H1 (cell line): ENCODE measurements at regions not wholly inside any gene's neighbourhood (a gene's known extent, or its start where the extent isn't known, plus 50 kb on each side); places are given as distances from the start of the nearest gene placed in this dataset.

Experiments used
- CTCF ChIA-PET: fragments of 300-600 bp; sonication (Branson Sonifier 250); formaldehyde crosslinking; loops from one replicate; lab custom pipeline; 2021; ENCODE audit not compliant: partially characterized antibody; lab: Charles Lee
- POLR2A ChIA-PET: fragments of 300-600 bp; sonication (Branson Sonifier 250); formaldehyde crosslinking; loops from one replicate; lab custom pipeline; 2021; ENCODE audit warnings: inconsistent platforms; ENCODE audit not compliant: partially characterized antibody; lab: Charles Lee
- DNase-seq, 2 experiments: peaks; one replicate each; pipeline versions ENCODE4 v3.0.0 to v3.0.0-alpha.2; 2010 to 2022; ENCODE audit warnings: low spot score in 2 of 2, low read depth in 1 of 2, mixed read lengths in 1 of 2
- FAIRE-seq: peaks from 2 replicates; lab custom pipeline; 2011; peaks lifted over from hg19 to GRCh38; lab: Jason Lieb, UNC
- H2AFZ ChIP-seq: 2 replicates; pipeline ENCODE4 v1.8.1; 2012; ENCODE audit warnings: low read length, inconsistent platforms
- H2AK5ac ChIP-seq: 2 replicates; pipeline ENCODE4 v1.6.1; 2013; ENCODE audit warnings: low read depth, low read length
- H2BK120ac ChIP-seq: replicated peaks from 2 replicates; pipeline ENCODE3; 2013; ENCODE audit warnings: low read depth, low read length, inconsistent platforms
- H2BK12ac ChIP-seq: 2 replicates; pipeline ENCODE4 v1.6.1; 2013; ENCODE audit warnings: low read depth, low read length
- H2BK15ac ChIP-seq: 2 replicates; pipeline ENCODE4 v1.6.1; 2013; ENCODE audit warnings: low read length
- H2BK20ac ChIP-seq: 2 replicates; pipeline ENCODE4 v1.6.1; 2013; ENCODE audit warnings: low read length
- H2BK5ac ChIP-seq: 2 replicates; pipeline ENCODE4 v1.6.1; 2013; ENCODE audit warnings: low read depth, low read length
- H3K14ac ChIP-seq: 2 replicates; pipeline ENCODE4 v1.6.1; 2013; ENCODE audit warnings: inconsistent platforms; ENCODE audit not compliant: insufficient read length
- H3K18ac ChIP-seq: 2 replicates; pipeline ENCODE4 v1.6.1; 2013; ENCODE audit warnings: low read length; ENCODE audit errors: extremely low read depth
- H3K23ac ChIP-seq: 2 replicates; pipeline ENCODE4 v1.6.1; 2013; ENCODE audit warnings: inconsistent platforms; ENCODE audit not compliant: insufficient read length
- H3K23me2 ChIP-seq: 2 replicates; pipeline ENCODE4 v1.6.1; 2013; ENCODE audit warnings: low read depth, low read length
- H3K27ac ChIP-seq: 2 replicates; pipeline ENCODE4 v1.6.1; 2011; ENCODE audit warnings: low read depth, low read length, inconsistent platforms
- H3K27me3 ChIP-seq, 4 experiments: replicated peaks in 1 of 4; 1 replicate in 1 of 4; 2 replicates in 3 of 4; pipeline versions ENCODE4 v1.6.1 to v1.8.1; 2011 to 2013; ENCODE audit warnings: low read length in 3 of 4, mild to moderate bottlenecking in 3 of 4, inconsistent platforms in 2 of 4, mixed read lengths in 2 of 4, moderate library complexity in 1 of 4; ENCODE audit not compliant: control insufficient read depth in 3 of 4, insufficient read depth in 3 of 4; ENCODE audit errors: extremely low read depth in 1 of 4
- H3K36me3 ChIP-seq, 4 experiments: 2 replicates each; pipeline versions ENCODE4 v1.6.1 to v1.8.1; 2011 to 2013; ENCODE audit warnings: mild to moderate bottlenecking in 4 of 4, low read length in 3 of 4, moderate library complexity in 2 of 4, control low read depth in 1 of 4, inconsistent platforms in 1 of 4; ENCODE audit not compliant: insufficient read depth in 4 of 4, control insufficient read depth in 2 of 4
- H3K4ac ChIP-seq: replicated peaks from 2 replicates; pipeline ENCODE3; 2013; ENCODE audit warnings: low read length, low read depth, mixed read lengths, inconsistent platforms; ENCODE audit not compliant: insufficient read length
- H3K4me1 ChIP-seq, 4 experiments: replicated peaks in 1 of 4; 1 replicate in 1 of 4; 2 replicates in 3 of 4; pipeline versions ENCODE4 v1.6.1 to v1.8.1; 2011 to 2013; ENCODE audit warnings: low read length in 3 of 4, inconsistent platforms in 2 of 4, mixed read lengths in 1 of 4; ENCODE audit not compliant: insufficient read depth in 4 of 4, control insufficient read depth in 3 of 4
- H3K4me2 ChIP-seq, 2 experiments: 2 replicates each; pipeline versions ENCODE4 v1.6.1 to v1.8.1; 2011 to 2013; ENCODE audit warnings: low read depth in 2 of 2, low read length in 2 of 2, control low read depth in 1 of 2, inconsistent platforms in 1 of 2, mild to moderate bottlenecking in 1 of 2; ENCODE audit not compliant: insufficient read depth in 1 of 2
- H3K4me3 ChIP-seq, 4 experiments: fragments of 200-600, 300-600 bp in 1 of 4; sonication (generic), shearing (Covaris generic), sonication (Bioruptor Twin) in 1 of 4; 2 replicates each; pipeline versions ENCODE4 v1.5.1 to v1.8.1; 2011 to 2016; ENCODE audit warnings: low read length in 4 of 4, low read depth in 3 of 4, control low read depth in 2 of 4, inconsistent platforms in 2 of 4, mild to moderate bottlenecking in 2 of 4, mixed read lengths in 1 of 4, moderate library complexity in 1 of 4; ENCODE audit not compliant: insufficient read depth in 2 of 4; ENCODE audit errors: extremely low read depth in 1 of 4
- H3K56ac ChIP-seq: replicated peaks from 2 replicates; pipeline ENCODE3; 2013; ENCODE audit warnings: low read depth, mild to moderate bottlenecking, mixed read lengths, low read length, inconsistent platforms; ENCODE audit not compliant: insufficient read length
- H3K79me1 ChIP-seq: 2 replicates; pipeline ENCODE4 v1.6.1; 2013; ENCODE audit warnings: low read depth, low read length, control low read depth
- H3K79me2 ChIP-seq, 2 experiments: 2 replicates each; pipeline versions ENCODE4 v1.6.1 to v1.8.1; 2012 to 2013; ENCODE audit warnings: low read length in 2 of 2, mild to moderate bottlenecking in 2 of 2, inconsistent platforms in 1 of 2; ENCODE audit not compliant: insufficient read depth in 2 of 2, control insufficient read depth in 1 of 2
- H3K9ac ChIP-seq, 4 experiments: replicated peaks in 1 of 4; 1 replicate in 1 of 4; 2 replicates in 3 of 4; pipeline versions ENCODE4 v1.6.1 to v1.8.1; 2011 to 2013; ENCODE audit warnings: low read depth in 3 of 4, low read length in 3 of 4, control low read depth in 2 of 4, mild to moderate bottlenecking in 2 of 4, moderate library complexity in 2 of 4, inconsistent platforms in 1 of 4; ENCODE audit errors: extremely low read depth in 1 of 4
- H3K9me3 ChIP-seq, 2 experiments: 2 replicates each; pipeline versions ENCODE4 v1.6.1 to v1.8.1; 2012 to 2013; ENCODE audit warnings: mild to moderate bottlenecking in 2 of 2, moderate library complexity in 2 of 2, control low read depth in 1 of 2, inconsistent platforms in 1 of 2, low read depth in 1 of 2, low read length in 1 of 2, mixed read lengths in 1 of 2; ENCODE audit not compliant: insufficient read depth in 2 of 2
- H4K20me1 ChIP-seq, 2 experiments: replicated peaks in 1 of 2; 2 replicates each; pipeline versions ENCODE3 to v1.8.1; 2011 to 2013; ENCODE audit warnings: inconsistent platforms in 2 of 2, low read length in 2 of 2, mild to moderate bottlenecking in 1 of 2; ENCODE audit not compliant: insufficient read depth in 2 of 2, control insufficient read depth in 1 of 2
- H4K5ac ChIP-seq: 2 replicates; pipeline ENCODE4 v1.6.1; 2013; ENCODE audit warnings: low read length, low read depth, mixed read lengths, inconsistent platforms; ENCODE audit not compliant: insufficient read length
- H4K8ac ChIP-seq: 2 replicates; pipeline ENCODE4 v1.8.0; 2013; ENCODE audit warnings: mild to moderate bottlenecking, moderate library complexity, low read length, inconsistent platforms; ENCODE audit not compliant: insufficient read depth; ENCODE audit errors: extremely low read depth
- H4K91ac ChIP-seq: replicated peaks from 2 replicates; pipeline ENCODE3; 2013; ENCODE audit warnings: low read length, mixed read lengths, inconsistent platforms; ENCODE audit not compliant: insufficient read length
- ATF3 ChIP-seq: IDR thresholded peaks from 2 replicates; pipeline ENCODE4 v1.6.1; 2011; ENCODE audit warnings: low read depth, mild to moderate bottlenecking, low read length; ENCODE audit not compliant: insufficient read depth
- CEBPB ChIP-seq: IDR thresholded peaks from 2 replicates; pipeline ENCODE4 v1.6.1; 2012; ENCODE audit warnings: low read depth, low read length
- WGBS, 2 experiments: shearing (Covaris generic) in 1 of 2; methylation state at CpG; one replicate each; pipeline versions ENCODE4 v1.1.6 to v1.1.7; 2013 to 2015; ENCODE audit warnings: low lambda C conversion rate in 2 of 2, mixed read lengths in 2 of 2, inconsistent platforms in 1 of 2, low coverage in 1 of 2, missing lambda C conversion rate in 1 of 2; ENCODE audit not compliant: insufficient replicate concordance in 2 of 2, insufficient coverage in 1 of 2, insufficient read length in 1 of 2; ENCODE audit errors: extremely low coverage in 1 of 2, missing lambda C conversion rate in 1 of 2; 5-methylcytosine and 5-hydroxymethylcytosine counted together

GRCh38 chr14:85811340-85811739 is 281.4 kb downstream of the FLRT2 start:
- Histone ChIP-seq H3K36me3 (no peaks in the 10 kb centered on the region), H4K5ac (no peak overlapping the region), H3K4ac (no peak overlapping the region), H4K8ac (no peak overlapping the region), H2BK12ac (no peak overlapping the region), H3K4me1 (no peaks in the 10 kb centered on the region), H3K27ac (no peak overlapping the region), H2BK120ac (no peak overlapping the region), H4K20me1 (no peaks in the 10 kb centered on the region), H2BK5ac (no peak overlapping the region), H3K56ac (no peak overlapping the region), H3K4me3 (no peak overlapping the region), H3K18ac (no peak overlapping the region), H3K23me2 (no peaks in the 10 kb centered on the region), H2BK15ac (no peak overlapping the region), H4K91ac (no peak overlapping the region), H3K9me3 (no peaks in the 10 kb centered on the region), H2AFZ (peak overlapping the region; percentile 57), H3K14ac (no peak overlapping the region), H3K23ac (no peak overlapping the region), H3K4me2 (no peak overlapping the region), H2BK20ac (no peak overlapping the region), H3K9ac (no peak overlapping the region), H3K79me2 (no peaks in the 10 kb centered on the region), H2AK5ac (no peak overlapping the region), H3K79me1 (no peaks in the 10 kb centered on the region), H3K27me3 (no peaks in the 10 kb centered on the region)
- ChIA-PET CTCF (interaction anchor here (0.9 to 1.8 kb wide), 2 partner anchors 12 to 56 kb away, joined by 3 to 4 read pairs; no protein-coding TSS in a partner anchor), POLR2A (interaction anchor here (0.5 kb wide), 1 partner anchor 12 kb away, joined by 3 read pairs; no protein-coding TSS in a partner anchor)
- no peak for TF ChIP-seq ATF3
- TF ChIP-seq CEBPB, result peak; percentile 89
- WGBS, 2 experiments, result 67% methylated on average over 1 of the region's 1 CpG; no CpG with 5 or more reads in 1 of the 2 experiments
- no peak for FAIRE-seq
- no peak for DNase-seq
